ENCODE measurements at regions not wholly inside any gene's neighbourhood (a gene's known extent, or its start where the extent isn't known, plus 50 kb on each side); places are given as distances from the start of the nearest gene placed in this dataset.
A peak's percentile ranks its signal among the peaks of the same experiment; 100 is the strongest.

- H3K36me3 ChIP-seq: no peaks in the 10 kb centered on the region
- intact Hi-C loops (cut with DNase I; ENCODE audit: low total_unique reads): no loop called here
- no peak overlapping the region for H3K4me3 ChIP-seq
- 75 to 97% (median 92%) methylated on average over 1 of the region's 1 CpG for WGBS, 5 donors
- TF ChIP-seq CTCF (IDR thresholded peaks at IDR 0.05) (no peak), POLR2A (IDR thresholded peaks at IDR 0.05) (no peak), POLR2AphosphoS5 (IDR thresholded peaks at IDR 0.05) (no peak), EP300 (IDR thresholded peaks at IDR 0.05) (no peak)
- peaks cover 0 to 4% (median 0%) of the 10 kb centered on the region in 4 donors for H3K9me3 ChIP-seq
- H3K27me3 ChIP-seq: no peaks in the 10 kb centered on the region
- peaks cover 0 to 11% (median 2%) of the 10 kb centered on the region in 4 donors for H3K4me1 ChIP-seq
- peak overlapping the region in 4 of 5 donors; percentile 10 to 81 (median 57) for H3K27ac ChIP-seq
- DNase-seq: no peak
Observed at GRCh38 chr5:96236051-96236450, 197.0 kb downstream of the PCSK1 start.

- no peaks in the 10 kb centered on the region for H3K36me3 ChIP-seq
- no peak for TF ChIP-seq POLR2A (IDR thresholded peaks at IDR 0.05)
- TF ChIP-seq POLR2AphosphoS5 (IDR thresholded peaks at IDR 0.05): peak in 1 of 3 donors; percentile 9
- TF ChIP-seq CTCF (IDR thresholded peaks at IDR 0.05): no peak
- H3K27ac ChIP-seq: peak overlapping the region in 4 of 5 donors; percentile 10 to 81 (median 57)
- H3K9me3 ChIP-seq: peaks cover 0 to 4% (median 0%) of the 10 kb centered on the region in 4 donors
- intact Hi-C loops (cut with DNase I; ENCODE audit: low total_unique reads): no loop called here
- peaks cover 0 to 11% (median 1%) of the 10 kb centered on the region in 4 donors for H3K4me1 ChIP-seq
- DNase-seq: peak in 1 of 2 donors; percentile 46
- no peaks in the 10 kb centered on the region for H3K27me3 ChIP-seq
- H3K4me3 ChIP-seq: no peak overlapping the region
- 54 to 75% (median 66%) methylated on average over 5 of the region's 5 CpGs for WGBS, 5 donors
Observed at GRCh38 chr5:96235008-96235910, 197.8 kb downstream of the PCSK1 start.

GRCh38 chr5:96232602-96233001, 200.4 kb downstream of the PCSK1 start:
- Histone ChIP-seq H3K4me3 (no peak overlapping the region), H3K27ac (no peak overlapping the region), H3K36me3 (no peaks in the 10 kb centered on the region), H3K4me1 (peaks cover 0 to 11% (median 0%) of the 10 kb centered on the region in 4 donors), H3K9me3 (peaks cover 0 to 4% (median 0%) of the 10 kb centered on the region in 4 donors), H3K27me3 (no peaks in the 10 kb centered on the region)
- DNase-seq: no peak
- intact Hi-C loops (cut with DNase I; ENCODE audit: low total_unique reads): no loop called here
- TF ChIP-seq POLR2AphosphoS5 (IDR thresholded peaks at IDR 0.05) (no peak), CTCF (IDR thresholded peaks at IDR 0.05) (no peak), EP300 (IDR thresholded peaks at IDR 0.05) (no peak), POLR2A (IDR thresholded peaks at IDR 0.05) (no peak)

GRCh38 chr5:96229188-96229587, 203.9 kb downstream of the PCSK1 start:
- DNase-seq: no peak
- no peak for TF ChIP-seq POLR2AphosphoS5 (IDR thresholded peaks at IDR 0.05)
- Histone ChIP-seq H3K27me3 (no peaks in the 10 kb centered on the region), H3K4me3 (no peak overlapping the region), H3K4me1 (peaks cover 0 to 9% (median 0%) of the 10 kb centered on the region in 4 donors), H3K27ac (no peak overlapping the region), H3K36me3 (no peaks in the 10 kb centered on the region), H3K9me3 (peaks cover 0 to 4% (median 0%) of the 10 kb centered on the region in 4 donors)
- intact Hi-C loops (cut with DNase I; ENCODE audit: low total_unique reads): no loop called here
- 86 to 94% (median 89%) methylated on average over 3 of the region's 3 CpGs for WGBS, 5 donors

GRCh38 chr5:96228408-96228807, 204.6 kb downstream of the PCSK1 start:
- no peaks in the 10 kb centered on the region for H3K36me3 ChIP-seq
- no peak overlapping the region for H3K4me3 ChIP-seq
- TF ChIP-seq CTCF (IDR thresholded peaks at IDR 0.05): no peak
- no peak for TF ChIP-seq POLR2AphosphoS5 (IDR thresholded peaks at IDR 0.05)
- no peak for TF ChIP-seq EP300 (IDR thresholded peaks at IDR 0.05)
- TF ChIP-seq POLR2A (IDR thresholded peaks at IDR 0.05): no peak
- H3K4me1 ChIP-seq: peaks cover 0 to 9% (median 0%) of the 10 kb centered on the region in 4 donors
- H3K9me3 ChIP-seq: peaks cover 0 to 4% (median 0%) of the 10 kb centered on the region in 4 donors
- 79 to 91% (median 89%) methylated on average over 3 of the region's 3 CpGs for WGBS, 5 donors
- no peak overlapping the region for H3K27ac ChIP-seq
- DNase-seq: no peak
- intact Hi-C loops (cut with DNase I; ENCODE audit: low total_unique reads): no loop called here
- no peaks in the 10 kb centered on the region for H3K27me3 ChIP-seq

Data from stomach (tissue), 8 donors.